ENCODE measurements at regions not wholly inside any gene's neighbourhood (a gene's known extent, or its start where the extent isn't known, plus 50 kb on each side); places are given as distances from the start of the nearest gene placed in this dataset.
"Not testable (repeated sequence)": the region's sequence is repeated elsewhere in the genome, so short reads cannot be mapped to it uniquely, and the experiment has no call there.

- no peak for DNase-seq (ENCODE audit: low read depth)
- TF ChIP-seq CTCF (IDR thresholded peaks at IDR 0.05; ENCODE audit: low read length, missing control alignments): no peak
These were observed 123.8 kb upstream of the LPCAT1 start for GRCh38 chr5:1647580-1647979.

GRCh38 chr5:1644810-1645571 is 121.2 kb upstream of the LPCAT1 start:
- TF ChIP-seq CTCF (IDR thresholded peaks at IDR 0.05; ENCODE audit: low read length, missing control alignments): peak; percentile 82

More at GRCh38 chr5:1647580-1647979, 123.8 kb upstream of the LPCAT1 start:
- H3K4me3 ChIP-seq (replicated peaks; ENCODE audit: low read depth, low read length): no peak overlapping the region

GRCh38 chr5:1644393-1644809 is 120.6 kb upstream of the LPCAT1 start:
- H3K4me3 ChIP-seq (replicated peaks; ENCODE audit: low read depth, low read length); DNase-seq (ENCODE audit: low read depth): not testable (repeated sequence)

More at GRCh38 chr5:1644810-1645571, 121.2 kb upstream of the LPCAT1 start:
- DNase-seq (ENCODE audit: low read depth): peak; percentile 92
- peak overlapping the region; percentile 42 for H3K4me3 ChIP-seq (replicated peaks; ENCODE audit: low read depth, low read length)

GRCh38 chr5:1643651-1644392 is 120.1 kb upstream of the LPCAT1 start:
- no peak for TF ChIP-seq CTCF (IDR thresholded peaks at IDR 0.05; ENCODE audit: low read length, missing control alignments)
- H3K4me3 ChIP-seq (replicated peaks; ENCODE audit: low read depth, low read length): no peak overlapping the region
- no peak for DNase-seq (ENCODE audit: low read depth)

GRCh38 chr5:1642621-1643061 is 118.9 kb upstream of the LPCAT1 start:
- no peak overlapping the region for H3K4me3 ChIP-seq (replicated peaks; ENCODE audit: low read depth, low read length)
- no peak for DNase-seq (ENCODE audit: low read depth)
- no peak for TF ChIP-seq CTCF (IDR thresholded peaks at IDR 0.05; ENCODE audit: low read length, missing control alignments)

- no peak for DNase-seq (ENCODE audit: low read depth)
- H3K4me3 ChIP-seq (replicated peaks; ENCODE audit: low read depth, low read length): no peak overlapping the region
- no peak for TF ChIP-seq CTCF (IDR thresholded peaks at IDR 0.05; ENCODE audit: low read length, missing control alignments)
These were observed 118.5 kb upstream of the LPCAT1 start for GRCh38 chr5:1642221-1642620.

- no peak overlapping the region for H3K4me3 ChIP-seq (replicated peaks; ENCODE audit: low read depth, low read length)
- TF ChIP-seq CTCF (IDR thresholded peaks at IDR 0.05; ENCODE audit: low read length, missing control alignments): peak; percentile 97
- peak; percentile 94 for DNase-seq (ENCODE audit: low read depth)
These were observed 117.9 kb upstream of the LPCAT1 start for GRCh38 chr5:1641560-1642166.

Data from fibroblast of pulmonary artery (primary cell).